ENCODE measurements at regions not wholly inside any gene's neighbourhood (a gene's known extent, or its start where the extent isn't known, plus 50 kb on each side); places are given as distances from the start of the nearest gene placed in this dataset.

GRCh38 chr5:158026304-158027031 lies 167.5 kb upstream of the CLINT1 start:
- H3F3A ChIP-seq (ENCODE audit: insufficient read depth): no peaks in the 10 kb centered on the region
- no peaks in the 10 kb centered on the region for H4K20me1 ChIP-seq (ENCODE audit: low read depth, low read length)
- no peak for TF ChIP-seq CTCF (IDR thresholded peaks at IDR 0.05; ENCODE audit: insufficient read depth, low read length, poor library complexity, severe bottlenecking)
- no peak for TF ChIP-seq EZH2phosphoT487 (conservative IDR thresholded peaks at IDR 0.05; ENCODE audit: low read length)
- no peak overlapping the region for H3K4me2 ChIP-seq (ENCODE audit: low read depth, low read length, poor library complexity, severe bottlenecking)
- no peaks in the 10 kb centered on the region for H3K9me2 ChIP-seq (replicated peaks; ENCODE audit: insufficient read depth, low read length)
- no peak overlapping the region for H2AFZ ChIP-seq (ENCODE audit: low read depth, low read length, severe bottlenecking)
- no peak overlapping the region for H3K4me3 ChIP-seq (ENCODE audit: insufficient read depth, low read length, poor library complexity, severe bottlenecking)
- H3K27ac ChIP-seq (ENCODE audit: low read depth, low read length): no peak overlapping the region
- H3K9ac ChIP-seq (ENCODE audit: low read length): no peak overlapping the region
- H3K36me3 ChIP-seq (ENCODE audit: low read length): no peaks in the 10 kb centered on the region
- H3K79me2 ChIP-seq (ENCODE audit: insufficient read depth, low read length): no peaks in the 10 kb centered on the region
- H3K9me3 ChIP-seq (ENCODE audit: insufficient read depth, low read length): no peaks in the 10 kb centered on the region
- H3K27me3 ChIP-seq (ENCODE audit: low read length): 0 out of 2 replicates have a peak, but pooled peaks cover 4% of the 10 kb centered on the region

- Histone ChIP-seq H3K9me3 (ENCODE audit: insufficient read depth, low read length) (no peaks in the 10 kb centered on the region), H3K36me3 (ENCODE audit: low read length) (no peaks in the 10 kb centered on the region)
- TF ChIP-seq CTCF (IDR thresholded peaks at IDR 0.05; ENCODE audit: insufficient read depth, low read length, poor library complexity, severe bottlenecking): no peak
- no peak for TF ChIP-seq EZH2phosphoT487 (conservative IDR thresholded peaks at IDR 0.05; ENCODE audit: low read length)
These were observed 164.3 kb upstream of the CLINT1 start for GRCh38 chr5:158023266-158023665.

GRCh38 chr5:158022837-158023236 lies 163.9 kb upstream of the CLINT1 start:
- Histone ChIP-seq H3K9me2 (replicated peaks; ENCODE audit: insufficient read depth, low read length) (no peaks in the 10 kb centered on the region), H3K36me3 (ENCODE audit: low read length) (no peaks in the 10 kb centered on the region), H3K27ac (ENCODE audit: low read depth, low read length) (no peak overlapping the region), H3K4me2 (ENCODE audit: low read depth, low read length, poor library complexity, severe bottlenecking) (no peak overlapping the region), H2AFZ (ENCODE audit: low read depth, low read length, severe bottlenecking) (no peak overlapping the region), H3K9me3 (ENCODE audit: insufficient read depth, low read length) (no peaks in the 10 kb centered on the region), H3F3A (ENCODE audit: insufficient read depth) (no peaks in the 10 kb centered on the region), H4K20me1 (ENCODE audit: low read depth, low read length) (no peaks in the 10 kb centered on the region), H3K9ac (ENCODE audit: low read length) (no peak overlapping the region), H3K4me3 (ENCODE audit: insufficient read depth, low read length, poor library complexity, severe bottlenecking) (no peak overlapping the region), H3K27me3 (ENCODE audit: low read length) (no peaks in the 10 kb centered on the region), H3K79me2 (ENCODE audit: insufficient read depth, low read length) (no peaks in the 10 kb centered on the region)
- TF ChIP-seq EZH2phosphoT487 (conservative IDR thresholded peaks at IDR 0.05; ENCODE audit: low read length) (no peak), CTCF (IDR thresholded peaks at IDR 0.05; ENCODE audit: insufficient read depth, low read length, poor library complexity, severe bottlenecking) (no peak)

More at GRCh38 chr5:158023266-158023665, 164.3 kb upstream of the CLINT1 start:
- Histone ChIP-seq H3K27ac (ENCODE audit: low read depth, low read length) (no peak overlapping the region), H3F3A (ENCODE audit: insufficient read depth) (no peaks in the 10 kb centered on the region), H3K4me3 (ENCODE audit: insufficient read depth, low read length, poor library complexity, severe bottlenecking) (no peak overlapping the region), H3K9me2 (replicated peaks; ENCODE audit: insufficient read depth, low read length) (no peaks in the 10 kb centered on the region), H4K20me1 (ENCODE audit: low read depth, low read length) (no peaks in the 10 kb centered on the region), H3K79me2 (ENCODE audit: insufficient read depth, low read length) (no peaks in the 10 kb centered on the region), H3K9ac (ENCODE audit: low read length) (no peak overlapping the region), H2AFZ (ENCODE audit: low read depth, low read length, severe bottlenecking) (no peak overlapping the region), H3K4me2 (ENCODE audit: low read depth, low read length, poor library complexity, severe bottlenecking) (no peak overlapping the region), H3K27me3 (ENCODE audit: low read length) (no peaks in the 10 kb centered on the region)

Data from SU-DHL-6 (cell line).